ENCODE measurements at regions not wholly inside any gene's neighbourhood (a gene's known extent, or its start where the extent isn't known, plus 50 kb on each side); places are given as distances from the start of the nearest gene placed in this dataset.
"Not testable (repeated sequence)": the region's sequence is repeated elsewhere in the genome, so short reads cannot be mapped to it uniquely, and the experiment has no call there.

GRCh38 chr4:130008461-130008860 lies 912.5 kb downstream of the C4orf33 start:
- no peak for DNase-seq

GRCh38 chr4:130012806-130013205 lies 916.9 kb downstream of the C4orf33 start:
- not testable (repeated sequence) for DNase-seq

- no peak for DNase-seq
These were observed 925.8 kb downstream of the C4orf33 start for GRCh38 chr4:130021706-130022105.

GRCh38 chr4:130023088-130023487 lies 927.1 kb downstream of the C4orf33 start:
- DNase-seq = no peak

GRCh38 chr4:130025701-130026100 lies 929.7 kb downstream of the C4orf33 start:
- no peak for DNase-seq

- no peak for DNase-seq
These were observed 930.2 kb downstream of the C4orf33 start for GRCh38 chr4:130026185-130026584.

GRCh38 chr4:130027973-130028372 lies 932.0 kb downstream of the C4orf33 start:
- DNase-seq = no peak

- DNase-seq = no peak
These were observed 932.6 kb downstream of the C4orf33 start for GRCh38 chr4:130028552-130028951.

GRCh38 chr4:130029442-130029841 lies 933.5 kb downstream of the C4orf33 start:
- DNase-seq = no peak

GRCh38 chr4:130031858-130032257 lies 935.9 kb downstream of the C4orf33 start:
- no peak for DNase-seq

- DNase-seq = not testable (repeated sequence)
These were observed 937.7 kb downstream of the C4orf33 start for GRCh38 chr4:130033657-130034056.

GRCh38 chr4:130034876-130035275 lies 938.9 kb downstream of the C4orf33 start:
- DNase-seq = no peak

- no peak for DNase-seq
These were observed 939.4 kb downstream of the C4orf33 start for GRCh38 chr4:130035391-130035790.

GRCh38 chr4:130037866-130038265 lies 941.9 kb downstream of the C4orf33 start:
- DNase-seq = not testable (repeated sequence)

GRCh38 chr4:130038540-130038939 lies 942.6 kb downstream of the C4orf33 start:
- DNase-seq = not testable (repeated sequence)

- DNase-seq = no peak
These were observed 947.8 kb downstream of the C4orf33 start for GRCh38 chr4:130043732-130044160.

GRCh38 chr4:130044788-130045531 lies 949.0 kb downstream of the C4orf33 start:
- no peak for DNase-seq

- DNase-seq = no peak
These were observed 957.8 kb downstream of the C4orf33 start for GRCh38 chr4:130053723-130054122.

- DNase-seq = peak; percentile 12
These were observed 959.0 kb downstream of the C4orf33 start for GRCh38 chr4:130054908-130055307.

GRCh38 chr4:130056286-130056685 lies 960.3 kb downstream of the C4orf33 start:
- no peak for DNase-seq

GRCh38 chr4:130064471-130064870 lies 968.5 kb downstream of the C4orf33 start:
- DNase-seq = no peak

GRCh38 chr4:130067419-130067818 lies 971.5 kb downstream of the C4orf33 start:
- no peak for DNase-seq

GRCh38 chr4:130068072-130068471 lies 972.1 kb downstream of the C4orf33 start:
- DNase-seq = no peak

GRCh38 chr4:130071746-130072145 lies 975.8 kb downstream of the C4orf33 start:
- DNase-seq = no peak
